ENCODE measurements at regions not wholly inside any gene's neighbourhood (a gene's known extent, or its start where the extent isn't known, plus 50 kb on each side); places are given as distances from the start of the nearest gene placed in this dataset.
"Not testable (repeated sequence)": the region's sequence is repeated elsewhere in the genome, so short reads cannot be mapped to it uniquely, and the experiment has no call there.

- no peak for DNase-seq
Measured at GRCh38 chr6:147674099-147674498, 165.6 kb downstream of the SAMD5 start.

DNA sequence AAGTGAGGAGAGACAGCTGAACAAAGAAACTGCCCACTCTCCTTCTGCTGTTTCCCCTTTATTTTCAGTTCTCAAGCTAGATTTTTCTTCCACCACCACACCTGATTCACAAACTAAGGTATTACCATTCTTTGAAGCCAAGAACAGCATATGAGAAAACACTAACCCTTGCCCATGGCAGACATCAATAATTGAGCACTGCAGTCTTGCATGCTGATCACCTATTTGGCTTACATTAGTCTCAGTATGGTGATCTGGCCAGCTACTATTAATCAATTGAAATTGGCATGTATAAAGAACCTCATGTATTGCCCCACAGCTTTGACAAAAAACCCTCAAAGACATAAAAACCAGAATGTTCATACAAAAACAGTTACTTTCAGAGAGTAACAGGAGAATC lies 166.3 kb downstream of the SAMD5 start:
- DNase-seq: no peak

DNA sequence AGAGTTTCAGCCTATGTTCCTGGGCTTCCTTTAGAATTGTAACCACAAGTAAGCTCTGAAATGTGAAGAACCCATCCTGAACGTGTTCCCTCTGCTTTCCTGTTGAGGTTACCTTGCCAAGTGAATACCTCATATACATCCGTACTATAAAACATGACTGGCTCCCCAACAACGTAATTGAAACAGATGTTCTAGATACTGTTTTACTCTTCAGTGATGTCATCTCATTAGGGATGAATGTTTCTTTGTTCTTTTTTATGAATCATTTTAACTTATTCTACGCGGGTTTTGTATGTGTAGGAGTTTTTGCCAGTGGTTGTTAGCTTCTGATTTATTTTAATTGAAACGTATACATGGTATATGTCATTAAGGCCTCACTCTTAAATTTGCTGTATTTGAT lies 166.8 kb downstream of the SAMD5 start:
- DNase-seq: no peak

- no peak for DNase-seq
Measured at GRCh38 chr6:147676495-147677199, 168.2 kb downstream of the SAMD5 start.

DNA sequence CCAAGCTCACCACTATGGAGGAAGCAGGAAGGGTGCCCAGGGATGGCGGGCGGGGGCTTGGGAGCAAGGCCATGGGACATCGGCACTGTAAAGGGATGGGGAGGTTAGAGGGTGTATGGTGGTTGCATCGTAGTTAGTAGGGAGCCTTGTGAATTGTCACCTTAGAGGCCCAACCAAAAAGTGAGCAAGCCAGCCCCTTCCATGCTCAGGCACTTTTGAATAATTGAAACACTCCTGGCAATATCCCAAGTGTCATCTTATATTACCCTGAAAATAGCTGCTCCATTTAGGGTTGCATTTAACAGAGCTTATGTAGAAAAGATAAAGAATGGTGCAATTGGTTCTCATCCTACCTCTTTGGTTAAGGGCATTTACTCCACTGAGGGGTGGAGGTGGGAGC lies 169.2 kb downstream of the SAMD5 start:
- DNase-seq: no peak

GRCh38 chr6:147678253-147678652 lies 169.8 kb downstream of the SAMD5 start:
- no peak for DNase-seq

GRCh38 chr6:147684906-147685305 lies 176.4 kb downstream of the SAMD5 start:
- DNase-seq: no peak

- DNase-seq: no peak
Measured at GRCh38 chr6:147689398-147689797, 180.9 kb downstream of the SAMD5 start.

- DNase-seq: no peak
Measured at GRCh38 chr6:147691446-147691845, 183.0 kb downstream of the SAMD5 start.

DNA sequence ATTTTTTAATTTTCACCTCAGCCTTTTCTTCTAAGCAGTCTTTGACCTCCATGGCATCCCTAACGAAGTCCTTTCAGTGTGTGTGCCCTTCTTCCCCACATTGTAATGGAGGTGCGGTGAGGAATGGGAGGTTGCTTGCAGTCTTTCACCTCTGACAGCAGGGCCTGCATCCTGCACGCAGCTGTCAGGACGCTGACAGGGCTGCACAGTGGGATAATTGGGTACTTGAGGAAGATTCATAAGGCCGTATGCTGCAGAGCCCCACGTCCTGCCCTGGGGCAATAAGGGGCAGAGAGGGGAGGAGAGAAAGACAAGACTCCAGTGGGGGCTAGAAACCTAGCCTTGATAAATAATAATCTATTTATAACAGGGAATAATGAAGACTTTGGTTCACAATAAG lies 184.7 kb downstream of the SAMD5 start:
- DNase-seq: no peak

DNA sequence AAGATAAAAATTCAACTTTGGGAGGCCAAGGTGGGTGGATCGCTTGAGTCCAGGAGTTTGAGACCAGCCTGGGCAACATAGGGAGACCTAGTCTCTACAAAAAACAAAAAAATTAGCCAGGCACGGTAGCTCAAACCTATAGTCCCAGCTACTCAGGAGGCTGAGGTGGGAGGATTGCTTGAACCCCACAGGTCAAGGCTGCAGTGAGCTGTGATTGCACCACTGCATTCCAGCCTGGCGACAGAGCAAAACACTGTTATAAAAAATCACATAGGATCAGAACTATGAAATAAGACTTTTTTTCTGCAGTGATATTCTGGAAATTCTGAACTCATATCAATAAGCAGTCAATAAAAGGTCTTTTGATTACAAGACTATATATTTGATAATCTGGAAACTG lies 186.1 kb downstream of the SAMD5 start:
- DNase-seq: not testable (repeated sequence)

DNA sequence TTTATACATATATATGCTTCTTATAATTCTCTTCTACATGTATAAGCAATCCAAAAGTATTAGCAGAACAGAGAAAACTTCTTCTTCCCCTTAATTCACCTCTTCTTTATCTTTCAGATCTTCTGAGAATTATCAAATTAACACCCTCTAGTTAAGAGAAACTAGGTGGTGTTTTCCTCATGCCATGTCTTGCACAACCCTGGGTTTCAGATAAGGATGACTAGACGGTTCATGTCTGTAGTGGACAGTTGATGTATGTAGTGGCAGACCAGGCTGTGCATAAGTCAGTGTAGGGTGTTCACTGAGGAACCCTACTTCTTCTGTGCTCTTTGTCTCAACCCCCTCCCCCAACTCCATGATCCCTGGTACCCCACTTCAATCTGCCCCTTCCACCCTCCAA lies 187.3 kb downstream of the SAMD5 start:
- DNase-seq: no peak

DNA sequence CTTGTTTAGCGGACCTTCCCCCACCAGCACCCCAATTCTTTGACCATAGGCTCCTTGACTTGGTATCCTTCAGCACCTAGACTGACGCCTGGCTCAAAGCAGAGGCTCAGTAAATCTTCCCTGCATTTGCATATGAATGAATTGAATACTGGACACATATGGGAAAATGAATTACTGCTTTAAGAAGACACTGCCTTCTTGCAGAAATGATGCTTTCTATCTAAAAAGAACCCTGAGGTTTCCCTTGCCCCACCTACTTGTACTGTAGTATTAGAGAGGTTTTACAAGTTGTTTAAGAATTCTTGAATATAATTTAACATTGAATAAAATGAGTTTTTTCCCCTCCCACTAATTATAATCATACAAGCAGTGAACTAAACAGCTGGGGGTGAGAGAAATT lies 190.7 kb downstream of the SAMD5 start:
- no peak for DNase-seq

GRCh38 chr6:147699637-147700036 lies 191.1 kb downstream of the SAMD5 start:
- DNase-seq: no peak

DNA sequence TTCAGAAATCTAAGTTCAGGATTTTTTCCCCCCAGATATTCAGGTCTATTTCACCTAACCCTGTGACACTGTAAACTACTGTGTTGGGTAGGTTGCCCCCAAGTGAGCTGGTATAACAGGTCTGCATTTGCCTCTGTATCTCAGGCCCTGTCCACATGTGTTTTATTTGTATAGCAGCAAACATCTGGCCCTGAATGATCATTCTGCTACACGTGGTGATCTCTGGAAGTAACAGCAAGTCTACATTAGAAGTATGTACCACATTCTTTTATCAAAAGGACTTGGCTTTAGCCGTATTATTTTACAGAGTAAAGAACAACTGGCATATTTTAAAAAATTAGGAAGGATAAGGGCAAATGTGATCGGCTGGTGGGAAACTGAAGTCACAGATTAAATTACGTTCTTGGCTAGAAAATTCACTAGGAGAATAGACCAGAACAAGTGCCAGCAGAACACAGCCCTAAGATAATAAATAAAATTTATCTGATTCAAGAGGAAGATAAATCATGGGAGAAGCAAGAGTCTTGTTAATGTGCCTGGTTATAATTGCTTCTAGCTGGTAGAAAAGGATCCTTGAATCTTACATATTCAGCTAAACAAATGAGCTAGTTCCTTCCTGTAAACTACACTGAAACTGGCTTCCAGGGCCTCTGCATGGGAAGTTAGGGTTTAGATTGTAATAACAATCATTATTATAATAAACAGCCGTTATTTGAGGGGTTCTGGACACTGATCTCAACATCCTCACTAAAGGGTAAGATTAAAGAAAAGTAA lies 192.1 kb downstream of the SAMD5 start:
- no peak for DNase-seq

DNA sequence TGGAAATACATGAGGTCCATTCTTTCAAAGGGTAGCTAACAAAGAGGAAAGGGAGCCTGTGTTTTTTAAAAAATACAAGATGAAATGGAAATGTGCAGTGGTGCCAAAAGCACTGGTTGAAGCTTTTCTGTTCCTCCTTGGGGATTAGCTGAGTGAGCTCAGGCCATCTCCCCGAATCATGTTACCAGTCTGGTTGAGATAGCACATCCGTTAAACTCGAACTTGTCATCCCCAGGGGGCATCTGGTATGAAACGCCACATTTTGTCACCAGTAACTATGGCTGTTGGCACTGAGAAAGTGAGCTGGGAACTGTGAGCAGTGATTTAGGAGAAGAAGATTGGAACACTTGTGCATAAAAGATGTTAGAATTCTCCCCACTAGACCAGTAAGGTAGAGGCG lies 196.2 kb downstream of the SAMD5 start:
- no peak for DNase-seq

DNA sequence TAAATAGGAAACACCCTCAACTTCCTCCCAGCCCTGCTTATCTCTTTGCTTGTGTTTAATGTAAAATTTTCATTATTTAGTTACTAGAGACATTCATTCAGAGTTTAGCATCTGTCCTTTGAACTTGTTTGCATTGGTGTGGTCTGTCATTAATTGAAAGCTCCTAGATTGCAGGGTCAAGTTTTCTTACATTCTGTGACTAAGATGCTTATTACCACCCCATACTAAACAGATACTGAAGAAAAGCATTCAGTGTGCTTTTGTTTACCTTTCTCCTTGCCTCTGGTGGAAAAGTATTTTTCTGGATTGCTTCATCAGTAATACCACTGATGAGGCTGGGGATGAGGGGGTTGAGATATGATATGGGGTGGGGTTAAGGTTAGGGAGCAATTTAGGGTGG lies 199.0 kb downstream of the SAMD5 start:
- no peak for DNase-seq

- no peak for DNase-seq
Measured at GRCh38 chr6:147708170-147708569, 199.7 kb downstream of the SAMD5 start.

GRCh38 chr6:147709396-147710272 lies 201.1 kb downstream of the SAMD5 start:
- DNase-seq: no peak

GRCh38 chr6:147710890-147711289 lies 202.4 kb downstream of the SAMD5 start:
- DNase-seq: no peak

DNA sequence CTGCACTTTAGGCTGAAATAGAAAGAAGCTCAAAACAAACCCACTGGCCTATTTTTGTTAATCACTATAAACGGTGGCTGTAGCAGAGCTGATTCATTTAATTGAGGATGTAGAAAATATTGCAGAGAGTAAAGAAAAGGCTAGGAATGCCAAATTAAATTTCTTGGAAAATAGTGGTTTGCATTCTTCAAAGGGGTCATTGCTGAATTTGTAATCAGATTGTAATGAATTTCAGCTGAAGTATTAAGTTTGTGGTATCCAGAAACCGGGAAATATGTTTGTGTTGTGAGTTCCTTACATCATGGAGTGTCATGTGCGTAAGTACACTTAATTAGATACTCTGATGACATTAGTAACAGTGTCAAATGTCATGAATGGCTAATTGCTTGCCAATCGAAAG lies 203.0 kb downstream of the SAMD5 start:
- DNase-seq: no peak

DNA sequence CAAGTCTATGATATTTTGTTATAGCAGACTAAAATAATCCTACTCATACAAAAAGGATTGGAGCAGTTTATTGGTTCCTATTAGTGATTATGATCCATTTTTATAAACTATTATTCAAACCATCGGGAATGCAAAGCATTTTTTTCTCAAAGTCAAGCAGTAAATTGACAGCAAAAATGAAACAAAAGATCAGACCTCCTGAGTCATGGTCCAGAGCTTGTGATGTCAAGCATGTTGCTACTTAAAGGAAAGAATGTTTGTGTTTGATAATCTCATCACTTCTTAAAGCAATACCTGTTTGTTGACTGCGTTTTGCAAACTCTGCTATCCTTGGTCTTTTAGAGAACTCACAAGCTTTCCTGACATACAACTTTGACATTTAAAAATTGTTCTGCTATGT lies 204.4 kb downstream of the SAMD5 start:
- no peak for DNase-seq

- DNase-seq: no peak
Measured at GRCh38 chr6:147715035-147715434, 206.5 kb downstream of the SAMD5 start.

DNA sequence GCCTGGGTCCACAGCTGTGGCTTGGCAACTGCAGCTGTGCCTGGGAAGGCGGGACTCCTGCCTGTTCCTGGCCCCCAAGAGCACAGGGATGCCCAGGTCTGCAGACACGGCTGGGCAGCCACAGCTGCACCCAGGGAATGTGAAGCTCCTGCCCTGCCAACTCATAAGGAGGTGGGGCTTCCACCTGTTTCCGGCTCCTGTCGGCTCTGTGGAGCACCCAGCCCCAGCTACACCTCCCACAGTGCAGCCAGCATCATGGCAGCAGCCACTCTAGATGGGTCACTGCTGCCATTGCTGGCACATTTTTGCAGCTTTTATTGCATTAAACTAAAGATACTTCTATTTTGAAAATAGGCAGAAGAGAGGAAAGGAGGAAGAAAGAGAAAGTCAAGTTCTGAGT lies 207.9 kb downstream of the SAMD5 start:
- no peak for DNase-seq
